ENCODE measurements at regions not wholly inside any gene's neighbourhood (a gene's known extent, or its start where the extent isn't known, plus 50 kb on each side); places are given as distances from the start of the nearest gene placed in this dataset.
"Not testable (repeated sequence)": the region's sequence is repeated elsewhere in the genome, so short reads cannot be mapped to it uniquely, and the experiment has no call there.

DNA sequence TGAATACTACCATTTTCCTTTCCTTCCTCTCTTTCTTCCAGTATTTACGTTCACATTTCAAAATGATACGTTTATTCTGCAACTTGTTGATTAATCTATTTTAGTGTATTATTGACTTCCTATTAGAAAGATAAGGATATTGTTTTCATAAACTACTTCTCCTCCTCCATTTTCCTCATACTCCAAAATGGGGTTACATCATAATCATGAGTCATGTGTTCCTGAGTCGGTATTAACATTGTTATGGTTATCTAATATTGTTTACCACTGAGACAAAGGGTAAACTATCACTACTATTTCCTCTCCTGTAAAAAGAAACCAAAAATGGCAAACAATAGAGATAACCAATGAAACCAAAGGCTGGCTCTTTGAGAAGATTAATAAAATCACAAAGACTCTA, 126.5 kb upstream of the CDYL start:
- H3K27ac Mint-ChIP-seq: no peak overlapping the region
- no peak for ATAC-seq
- H3K36me3 Mint-ChIP-seq: no peaks in the 10 kb centered on the region
- peaks cover 36% of the 10 kb centered on the region for H3K27me3 Mint-ChIP-seq
- H3K4me3 Mint-ChIP-seq: no peak overlapping the region
- H3K9me3 Mint-ChIP-seq: peaks cover 3% of the 10 kb centered on the region
- H3K4me1 Mint-ChIP-seq: peaks cover 14% of the 10 kb centered on the region

DNA sequence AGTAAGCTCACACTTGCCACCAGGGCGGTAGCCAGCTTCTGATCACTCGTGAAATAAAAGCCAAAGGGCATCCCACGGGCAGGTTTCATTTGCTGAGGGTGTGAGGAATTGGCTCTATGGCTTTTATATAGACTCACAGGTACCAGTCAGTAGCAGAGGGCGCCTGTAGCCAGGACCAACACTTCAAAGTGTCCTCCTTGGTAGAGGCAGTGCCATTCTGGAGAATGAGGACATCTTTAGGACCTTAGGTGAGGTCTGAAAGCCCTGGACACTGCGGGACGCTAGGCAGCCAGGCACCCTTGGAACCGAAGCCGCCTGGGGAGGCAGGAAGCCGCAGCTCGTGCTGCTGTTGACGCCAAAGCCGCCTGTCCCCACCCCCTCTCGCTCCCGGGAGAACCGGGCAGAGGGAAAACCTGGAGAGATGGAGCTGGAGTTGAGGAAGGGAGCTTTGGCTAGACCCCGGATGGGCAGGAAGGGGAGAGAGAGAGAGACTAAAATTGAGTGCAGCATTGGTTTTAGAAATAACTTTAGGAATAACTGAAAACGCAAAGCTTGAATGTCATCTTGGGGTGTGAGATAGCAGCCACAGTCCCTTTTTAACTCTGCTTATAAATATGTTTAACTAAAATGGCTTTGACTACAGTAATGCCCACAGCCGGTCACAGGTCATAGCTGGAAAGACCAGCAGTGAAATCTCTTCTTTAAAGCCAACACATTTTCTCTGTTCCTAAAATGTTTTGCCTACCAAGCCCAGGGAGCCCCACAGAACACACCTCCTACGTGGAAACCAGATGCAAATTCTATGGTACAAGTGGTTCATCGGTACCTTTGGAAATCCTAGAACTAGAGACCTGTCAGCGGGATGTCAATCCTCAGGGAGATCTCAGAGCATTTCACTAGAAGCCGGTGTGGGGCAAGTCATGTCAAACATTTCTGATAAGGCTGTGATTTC, 128.5 kb upstream of the CDYL start:
- peak; percentile 63 for ATAC-seq
- H3K4me1 Mint-ChIP-seq: peaks cover 14% of the 10 kb centered on the region
- H3K27ac Mint-ChIP-seq: peak overlapping the region; percentile 70
- peaks cover 3% of the 10 kb centered on the region for H3K9me3 Mint-ChIP-seq
- no peaks in the 10 kb centered on the region for H3K36me3 Mint-ChIP-seq
- peaks cover 42% of the 10 kb centered on the region for H3K27me3 Mint-ChIP-seq
- H3K4me3 Mint-ChIP-seq: peak overlapping the region; percentile 65

DNA sequence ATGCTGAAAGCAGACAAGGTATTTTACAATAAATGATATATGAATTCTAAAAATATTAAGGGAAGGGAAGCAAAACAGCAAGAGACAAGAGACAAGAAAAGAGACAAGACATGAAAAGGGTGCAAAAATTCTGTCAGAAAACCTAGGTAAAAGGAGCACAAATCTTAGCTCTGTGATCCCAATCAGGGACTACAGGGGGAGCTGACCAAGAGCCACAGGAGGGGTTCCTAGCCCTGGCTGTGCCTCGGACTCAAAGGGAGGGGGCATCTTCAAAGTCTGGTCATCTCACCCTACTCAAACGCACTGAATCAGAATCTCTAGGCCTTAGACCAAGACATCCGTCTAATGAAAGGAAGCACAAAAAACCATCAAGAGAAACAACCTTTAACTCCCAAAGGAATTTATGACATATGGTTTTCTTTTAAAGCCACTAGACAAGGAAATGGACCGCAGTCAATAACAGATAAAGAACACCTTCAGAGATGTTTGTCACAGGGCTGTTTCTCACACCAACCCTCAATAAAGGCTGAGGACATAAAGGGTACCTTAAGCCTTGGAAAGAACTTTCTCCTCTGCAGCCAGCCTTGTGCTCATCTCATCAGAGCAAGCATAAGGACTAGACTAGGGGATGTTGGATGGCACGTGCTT, 130.4 kb upstream of the CDYL start:
- H3K9me3 Mint-ChIP-seq: peaks cover 3% of the 10 kb centered on the region
- peaks cover 14% of the 10 kb centered on the region for H3K4me1 Mint-ChIP-seq
- ATAC-seq: no peak
- H3K4me3 Mint-ChIP-seq: no peak overlapping the region
- no peaks in the 10 kb centered on the region for H3K36me3 Mint-ChIP-seq
- H3K27ac Mint-ChIP-seq: no peak overlapping the region
- peaks cover 45% of the 10 kb centered on the region for H3K27me3 Mint-ChIP-seq

DNA sequence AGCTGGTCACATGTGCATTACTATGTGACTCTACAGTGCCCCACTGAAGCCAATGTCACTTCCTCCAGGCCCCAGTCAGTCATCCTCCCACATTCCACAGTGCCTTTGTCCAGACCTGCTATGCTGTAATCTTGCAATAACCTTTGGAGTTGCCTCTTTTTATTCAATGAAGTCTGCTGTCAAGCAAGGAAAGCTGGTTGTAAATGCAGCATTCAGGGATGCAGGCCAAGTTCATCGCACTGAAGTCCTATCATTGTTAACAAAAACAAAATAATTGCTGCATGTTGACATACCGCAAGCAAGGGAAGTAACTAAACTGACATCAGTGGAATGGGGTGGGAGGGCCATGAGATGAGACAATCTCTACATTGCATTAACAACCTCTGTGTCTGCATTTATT, 131.2 kb upstream of the CDYL start:
- H3K4me3 Mint-ChIP-seq: no peak overlapping the region
- peaks cover 14% of the 10 kb centered on the region for H3K4me1 Mint-ChIP-seq
- peaks cover 50% of the 10 kb centered on the region for H3K27me3 Mint-ChIP-seq
- peaks cover 3% of the 10 kb centered on the region for H3K9me3 Mint-ChIP-seq
- no peak overlapping the region for H3K27ac Mint-ChIP-seq
- no peaks in the 10 kb centered on the region for H3K36me3 Mint-ChIP-seq
- no peak for ATAC-seq

DNA sequence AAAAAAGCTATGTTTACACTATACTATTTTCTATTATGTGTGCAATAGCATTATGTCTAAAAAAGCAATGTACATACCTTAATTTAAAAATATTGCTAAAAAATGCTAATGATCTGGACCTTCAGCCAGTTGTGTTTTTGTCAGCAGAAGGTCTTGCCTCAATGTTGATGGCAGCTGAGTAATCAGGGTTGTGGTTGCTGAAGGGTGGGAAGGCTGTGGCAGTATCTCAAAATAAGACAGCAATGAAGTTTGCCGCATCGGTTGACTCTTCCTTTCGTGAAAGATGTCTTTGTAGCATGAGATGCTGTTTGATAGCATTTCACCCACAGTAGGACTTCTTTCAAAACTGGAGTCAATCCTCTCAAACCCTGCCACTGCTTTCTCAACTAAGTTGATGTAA, 134.7 kb upstream of the CDYL start:
- no peak for ATAC-seq
- Mint-ChIP-seq H3K4me3 (no peak overlapping the region), H3K27me3 (peaks cover 63% of the 10 kb centered on the region), H3K36me3 (no peaks in the 10 kb centered on the region), H3K9me3 (peaks cover 3% of the 10 kb centered on the region), H3K4me1 (no peaks in the 10 kb centered on the region), H3K27ac (no peak overlapping the region)

DNA sequence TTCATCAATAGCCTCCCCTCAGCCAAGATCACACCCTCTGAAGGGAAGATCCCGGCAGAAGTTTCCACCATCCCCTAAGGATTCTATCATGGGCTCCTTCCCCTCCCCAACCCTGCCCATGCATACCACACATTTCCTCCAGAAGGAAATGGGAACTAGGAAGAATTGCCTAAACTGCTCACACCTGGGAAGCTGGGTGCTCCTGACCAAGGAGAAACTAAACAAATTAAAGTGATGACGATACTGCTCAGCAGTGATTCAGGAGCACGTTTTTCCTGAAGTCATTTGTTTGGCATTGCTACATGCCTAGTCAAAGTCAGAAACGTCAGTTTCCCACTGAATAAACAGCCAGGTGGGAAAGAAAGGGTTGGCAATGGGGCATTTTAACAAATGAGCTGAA, 136.1 kb upstream of the CDYL start:
- H3K36me3 Mint-ChIP-seq: no peaks in the 10 kb centered on the region
- H3K9me3 Mint-ChIP-seq: peaks cover 3% of the 10 kb centered on the region
- H3K27ac Mint-ChIP-seq: no peak overlapping the region
- H3K27me3 Mint-ChIP-seq: peaks cover 56% of the 10 kb centered on the region
- no peak overlapping the region for H3K4me3 Mint-ChIP-seq
- H3K4me1 Mint-ChIP-seq: no peaks in the 10 kb centered on the region
- ATAC-seq: no peak

DNA sequence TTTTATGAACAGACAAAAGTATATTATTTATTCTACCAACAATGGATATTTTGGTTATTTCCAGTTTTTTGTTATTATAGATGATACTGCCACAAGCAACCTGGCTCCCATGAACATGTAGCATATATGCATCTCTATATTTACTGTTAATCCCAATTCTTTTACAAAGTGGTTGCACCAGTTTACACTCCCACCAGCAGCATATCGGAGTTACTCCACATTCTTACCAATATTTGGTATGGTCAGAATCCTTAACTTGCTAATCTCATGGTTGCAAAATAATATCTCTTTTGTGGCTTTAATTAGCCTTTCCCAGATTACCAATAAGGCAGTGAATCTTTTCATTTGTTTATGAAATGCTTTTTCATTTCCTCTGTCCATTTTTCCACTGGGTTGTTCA, 137.6 kb upstream of the CDYL start:
- Mint-ChIP-seq H3K36me3 (no peaks in the 10 kb centered on the region), H3K27ac (peak overlapping the region; percentile 18), H3K9me3 (peaks cover 3% of the 10 kb centered on the region), H3K27me3 (peaks cover 52% of the 10 kb centered on the region), H3K4me3 (no peak overlapping the region), H3K4me1 (no peaks in the 10 kb centered on the region)
- ATAC-seq: no peak

DNA sequence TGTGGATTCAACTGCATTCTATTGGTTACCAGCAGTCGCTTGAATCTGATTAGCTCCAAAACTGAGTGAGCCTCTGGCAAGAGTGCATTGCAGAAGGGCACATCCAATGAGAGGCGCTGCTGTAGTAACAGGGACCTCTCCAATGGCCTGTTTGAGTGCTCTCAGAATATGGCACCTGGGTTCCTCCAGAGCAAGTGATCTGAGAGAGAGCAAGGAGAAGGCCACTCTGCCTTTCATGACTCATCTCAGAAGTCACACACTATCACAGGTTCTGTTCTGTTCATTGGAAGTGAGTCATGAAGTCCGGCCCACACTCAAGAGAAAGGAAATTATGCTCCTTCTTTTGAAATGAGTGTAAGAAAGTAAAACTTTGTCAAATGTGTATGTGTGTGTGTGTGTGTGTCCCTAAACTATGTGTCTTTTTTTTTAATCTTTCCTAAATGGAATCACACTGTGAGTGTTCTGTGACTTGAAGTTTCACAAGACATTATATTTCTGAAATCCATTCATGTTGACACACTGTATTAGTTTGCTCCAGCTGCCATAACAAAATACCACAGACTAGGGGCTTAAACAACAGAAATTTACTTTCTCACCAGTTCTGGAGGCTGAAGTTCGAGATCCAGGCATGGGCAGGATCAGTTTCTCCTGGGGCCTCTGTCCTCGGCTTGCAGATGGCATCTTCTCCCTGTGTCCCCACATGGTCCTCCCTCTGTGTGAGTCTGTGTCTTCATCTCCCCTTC, 138.3 kb upstream of the CDYL start:
- ATAC-seq: peak; percentile 95
- H3K27me3 Mint-ChIP-seq: peaks cover 51% of the 10 kb centered on the region
- H3K36me3 Mint-ChIP-seq: no peaks in the 10 kb centered on the region
- H3K27ac Mint-ChIP-seq: peak overlapping the region; percentile 18
- no peaks in the 10 kb centered on the region for H3K4me1 Mint-ChIP-seq
- peaks cover 3% of the 10 kb centered on the region for H3K9me3 Mint-ChIP-seq
- no peak overlapping the region for H3K4me3 Mint-ChIP-seq

DNA sequence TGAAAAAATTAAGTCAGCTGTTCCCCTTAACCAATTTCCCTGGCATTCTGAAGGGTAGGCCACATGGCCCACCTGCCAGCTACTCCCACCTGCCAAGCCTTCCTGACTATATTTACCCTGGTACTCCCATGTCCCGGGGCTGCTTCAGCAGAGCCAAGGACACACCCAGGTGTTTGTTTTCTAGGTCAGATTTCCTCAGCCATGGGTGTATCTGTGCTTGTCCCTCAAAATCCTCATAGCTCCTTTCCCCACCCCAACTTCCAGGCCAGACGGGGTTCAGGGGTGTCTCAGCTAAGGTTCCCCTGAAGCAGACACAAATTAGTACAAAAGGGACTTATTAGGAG, 139.4 kb upstream of the CDYL start:
- H3K27ac Mint-ChIP-seq: peak overlapping the region; percentile 18

DNA sequence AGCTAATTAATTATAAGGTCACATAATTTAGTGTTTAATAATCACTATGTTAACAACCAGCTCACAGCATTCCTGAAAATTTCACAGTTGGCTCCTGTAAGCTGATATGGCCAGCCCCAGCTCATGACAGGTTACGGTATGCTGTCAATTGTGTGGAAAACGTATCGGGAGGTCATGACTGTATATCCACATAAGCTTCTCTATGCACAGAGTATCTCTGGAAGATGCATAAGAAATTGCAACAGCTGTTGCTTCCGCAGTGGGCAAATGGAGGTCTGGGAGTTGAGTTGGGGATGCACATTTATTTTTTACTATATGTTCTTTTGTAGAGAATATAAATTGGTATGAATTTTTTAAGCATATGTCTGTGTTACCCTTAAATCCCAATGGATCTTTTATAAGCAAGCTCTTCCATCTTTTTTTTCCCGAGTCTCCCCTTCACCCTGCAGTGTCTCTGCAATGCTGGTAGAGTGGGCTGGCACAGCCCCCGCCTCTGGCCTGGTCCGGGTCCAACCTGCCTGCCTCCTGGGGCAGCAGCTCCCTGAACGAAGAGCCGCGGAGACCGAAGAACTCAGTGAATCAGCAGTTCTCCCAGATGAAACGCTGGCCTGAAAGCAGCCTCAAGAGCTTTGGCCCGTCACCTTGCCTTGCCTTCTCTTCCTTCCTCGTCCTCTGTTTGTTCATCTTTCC, 139.9 kb upstream of the CDYL start:
- Mint-ChIP-seq H3K4me1 (no peaks in the 10 kb centered on the region), H3K27ac (peak overlapping the region; percentile 18), H3K9me3 (peaks cover 3% of the 10 kb centered on the region), H3K36me3 (no peaks in the 10 kb centered on the region), H3K27me3 (peaks cover 49% of the 10 kb centered on the region), H3K4me3 (no peak overlapping the region)
- no peak for ATAC-seq

More for the DNA sequence above, 139.4 kb upstream of the CDYL start:
- Mint-ChIP-seq H3K4me3 (no peak overlapping the region), H3K4me1 (no peaks in the 10 kb centered on the region), H3K36me3 (no peaks in the 10 kb centered on the region), H3K27me3 (peaks cover 49% of the 10 kb centered on the region), H3K9me3 (peaks cover 3% of the 10 kb centered on the region)
- ATAC-seq: no peak

DNA sequence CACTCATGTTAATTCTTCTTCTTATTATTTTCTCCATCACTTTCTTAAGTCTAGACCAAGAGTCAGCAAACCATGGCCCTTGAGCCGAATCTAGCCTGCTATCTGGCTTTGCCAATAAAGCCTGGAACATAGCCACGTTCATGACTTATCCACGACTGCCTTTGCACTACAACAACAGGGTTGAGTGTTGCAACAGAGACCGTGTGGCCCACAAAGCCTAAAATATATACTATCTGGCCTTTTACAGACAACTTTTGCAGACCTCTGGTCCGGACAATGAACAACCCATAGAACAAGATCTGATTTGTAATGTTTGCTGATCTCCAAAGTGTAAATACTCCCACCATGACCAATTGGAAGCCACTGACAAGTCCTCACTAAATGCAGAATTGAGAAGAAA, 140.5 kb upstream of the CDYL start:
- Mint-ChIP-seq H3K9me3 (peaks cover 5% of the 10 kb centered on the region), H3K4me1 (no peaks in the 10 kb centered on the region), H3K27ac (no peak overlapping the region), H3K4me3 (no peak overlapping the region), H3K27me3 (peaks cover 46% of the 10 kb centered on the region), H3K36me3 (no peaks in the 10 kb centered on the region)
- no peak for ATAC-seq

DNA sequence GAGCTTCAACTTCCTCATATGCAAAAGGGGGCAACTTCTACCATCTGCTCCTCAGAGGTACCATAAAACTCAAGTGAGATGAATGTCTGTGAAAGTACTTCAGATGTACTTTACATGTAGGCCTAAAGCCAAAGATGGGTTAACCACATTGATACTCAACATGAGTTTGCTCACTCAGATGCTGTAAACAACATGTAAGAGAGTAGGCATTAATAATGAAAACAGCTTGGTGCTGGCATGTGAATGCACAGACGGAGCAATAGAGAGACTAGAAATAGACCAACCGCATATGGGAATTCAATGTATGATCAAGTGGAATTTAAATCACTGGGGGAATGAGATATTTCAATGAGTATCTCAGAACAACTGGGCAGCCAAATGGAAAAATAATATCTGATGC, 143.8 kb upstream of the CDYL start:
- Mint-ChIP-seq H3K4me1 (no peaks in the 10 kb centered on the region), H3K27ac (no peak overlapping the region), H3K27me3 (peaks cover 18% of the 10 kb centered on the region), H3K9me3 (peaks cover 18% of the 10 kb centered on the region), H3K36me3 (no peaks in the 10 kb centered on the region), H3K4me3 (no peak overlapping the region)
- no peak for ATAC-seq

DNA sequence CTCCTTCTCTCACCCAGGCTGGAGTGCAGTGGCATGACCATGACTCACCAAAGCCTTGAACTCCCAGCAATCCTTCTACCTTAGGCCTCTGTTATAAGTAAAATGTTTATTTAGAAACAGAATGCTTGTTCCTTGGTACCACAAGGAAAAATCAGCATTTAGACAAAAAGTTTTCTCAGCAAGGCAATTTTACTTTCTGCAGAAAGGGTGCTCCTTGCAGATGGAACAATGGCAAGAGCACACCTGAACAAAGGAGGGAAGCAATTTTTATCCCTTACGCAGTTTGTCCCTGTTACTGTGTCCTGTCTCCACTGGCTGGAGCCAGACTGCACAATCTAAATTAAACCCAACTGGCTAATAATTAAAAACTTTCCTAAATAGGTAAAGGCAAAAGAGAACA, 146.4 kb upstream of the CDYL start:
- H3K9me3 Mint-ChIP-seq: peaks cover 18% of the 10 kb centered on the region
- H3K27ac Mint-ChIP-seq, H3K4me3 Mint-ChIP-seq, H3K36me3 Mint-ChIP-seq, H3K4me1 Mint-ChIP-seq, H3K27me3 Mint-ChIP-seq, ATAC-seq: not testable (repeated sequence)

DNA sequence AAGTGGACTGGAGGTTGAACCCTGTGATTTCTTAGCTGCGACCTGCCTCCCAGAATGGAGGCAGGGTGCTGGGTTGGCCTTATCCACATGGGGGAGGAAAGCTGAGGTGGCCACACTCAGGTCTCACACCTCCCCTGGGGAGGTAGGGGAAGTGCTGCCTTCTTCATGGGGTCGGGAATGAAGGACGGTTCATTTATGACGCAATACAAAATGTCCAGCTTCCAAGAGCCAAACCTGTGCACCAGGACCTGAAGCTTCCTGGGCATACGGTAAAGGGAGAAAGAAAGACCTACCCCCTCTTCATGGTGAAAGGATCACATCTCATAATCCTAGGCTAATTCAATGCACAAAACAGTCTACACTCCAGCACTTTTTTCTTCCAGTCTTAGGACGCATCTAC, 150.6 kb upstream of the CDYL start:
- no peaks in the 10 kb centered on the region for H3K4me1 Mint-ChIP-seq
- H3K4me3 Mint-ChIP-seq: no peak overlapping the region
- ATAC-seq: no peak
- no peaks in the 10 kb centered on the region for H3K36me3 Mint-ChIP-seq
- H3K27me3 Mint-ChIP-seq: no peaks in the 10 kb centered on the region
- no peak overlapping the region for H3K27ac Mint-ChIP-seq
- peaks cover 14% of the 10 kb centered on the region for H3K9me3 Mint-ChIP-seq

DNA sequence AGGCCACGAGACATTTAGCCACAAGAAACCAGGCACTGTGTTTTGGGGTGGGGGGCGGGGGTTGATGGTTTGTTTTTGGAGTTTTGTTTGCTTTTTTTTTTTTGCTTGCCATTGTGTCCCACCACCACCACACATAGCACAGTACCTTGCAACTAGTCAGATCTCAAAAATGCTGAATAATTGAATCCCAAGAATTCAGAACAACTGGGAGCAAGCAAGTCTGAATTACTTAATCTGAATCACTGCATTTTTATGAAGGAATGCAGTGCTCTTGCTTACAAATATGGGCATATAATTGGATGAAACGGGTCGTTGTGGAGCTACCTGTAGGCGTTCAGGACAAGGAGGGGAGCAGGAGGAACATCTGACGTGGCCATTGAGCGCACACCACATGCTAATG, 151.5 kb upstream of the CDYL start:
- Mint-ChIP-seq H3K36me3 (no peaks in the 10 kb centered on the region), H3K4me1 (no peaks in the 10 kb centered on the region), H3K27ac (no peak overlapping the region), H3K4me3 (no peak overlapping the region), H3K9me3 (peaks cover 9% of the 10 kb centered on the region), H3K27me3 (no peaks in the 10 kb centered on the region)
- no peak for ATAC-seq
